Peyer's patch (tissue), 4 donors: ENCODE measurements at regions not wholly inside any gene's neighbourhood (a gene's known extent, or its start where the extent isn't known, plus 50 kb on each side); places are given as distances from the start of the nearest gene placed in this dataset.

ENCODE experiments used
- DNase-seq, 3 donors: peaks; one replicate each; pipeline ENCODE4 v3.0.0-alpha.2; 2017 to 2019
- H3K27ac ChIP-seq, 4 donors: fragments of 200-600 bp; sonication (generic); one replicate each; pipeline ENCODE4 v1.5.1; 2016 to 2019
- H3K27me3 ChIP-seq, 2 donors: fragments of 200-600 bp; sonication (generic); one replicate each; pipeline ENCODE4 v1.5.1; 2019
- H3K36me3 ChIP-seq, 3 donors: fragments of 200-600 bp; sonication (generic); one replicate each; pipeline ENCODE4 v1.5.1; 2016 to 2019
- H3K4me1 ChIP-seq, 4 donors: fragments of 200-600 bp; sonication (generic); one replicate each; pipeline ENCODE4 v1.5.1; 2016 to 2019
- H3K4me3 ChIP-seq, 4 donors: fragments of 200-600 bp; sonication (generic); 1 replicate in 3 of 4; 2 replicates in 1 of 4; pipeline ENCODE4 v1.5.1; 2016 to 2019; ENCODE audit warnings: mild to moderate bottlenecking in 1 of 4
- H3K9me3 ChIP-seq, 4 donors: fragments of 200-600 bp; sonication (generic); one replicate each; pipeline ENCODE4 v1.5.1; 2016 to 2019; ENCODE audit warnings: mild to moderate bottlenecking in 1 of 4
- CTCF ChIP-seq, 6 experiments: fragments of 450-650 bp in 4 of 6; fragments of 200-600 bp in 2 of 6; sonication (generic) in 1 of 6; IDR thresholded peaks; one replicate each; pipeline ENCODE4 v1.5.1; 2017 to 2019; ENCODE audit warnings: antibody characterized with exemption in 6 of 6, mild to moderate bottlenecking in 3 of 6, moderate library complexity in 1 of 6
- POLR2A ChIP-seq, 2 donors: fragments of 450-650 bp; IDR thresholded peaks; one replicate each; pipeline ENCODE4 v1.5.1; 2017; ENCODE audit warnings: antibody characterized with exemption in 2 of 2, mild to moderate bottlenecking in 2 of 2, moderate library complexity in 2 of 2

DNA sequence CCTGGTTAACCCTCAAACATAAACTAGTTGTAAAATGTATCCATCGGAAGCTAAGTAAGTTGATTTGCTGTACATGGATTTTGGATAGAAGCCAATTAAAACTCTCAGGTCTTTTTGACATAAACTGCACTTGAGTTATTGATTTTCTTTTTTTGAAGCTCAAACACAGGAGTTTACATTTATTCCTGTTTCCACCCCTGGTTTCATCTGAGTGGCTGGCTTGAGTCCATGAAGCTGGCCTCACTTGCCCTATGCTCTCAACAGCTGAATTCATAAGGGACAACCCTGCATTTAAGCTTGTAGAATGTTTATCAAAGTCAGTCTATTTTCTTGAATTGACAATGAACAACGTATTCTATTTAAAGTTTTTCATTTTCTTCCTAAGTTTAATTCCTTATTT, 58.1 kb upstream of the PLEKHG1 start:
- Histone ChIP-seq H3K4me3 (no peak overlapping the region), H3K27me3 (no peaks in the 10 kb centered on the region), H3K36me3 (no peaks in the 10 kb centered on the region), H3K27ac (no peak overlapping the region), H3K9me3 (no peaks in the 10 kb centered on the region), H3K4me1 (no peaks in the 10 kb centered on the region)
- no peak for DNase-seq
- no peak for TF ChIP-seq CTCF (IDR thresholded peaks at IDR 0.05)
- no peak for TF ChIP-seq POLR2A (IDR thresholded peaks at IDR 0.05)

GRCh38 chr6:150543178-150543577, 56.5 kb upstream of the PLEKHG1 start:
- Histone ChIP-seq H3K36me3 (no peaks in the 10 kb centered on the region), H3K4me1 (no peaks in the 10 kb centered on the region), H3K9me3 (no peaks in the 10 kb centered on the region), H3K27ac (no peak overlapping the region), H3K27me3 (no peaks in the 10 kb centered on the region), H3K4me3 (no peak overlapping the region)
- no peak for DNase-seq
- TF ChIP-seq POLR2A (IDR thresholded peaks at IDR 0.05) (no peak), CTCF (IDR thresholded peaks at IDR 0.05) (no peak)

GRCh38 chr6:150544793-150545192, 54.9 kb upstream of the PLEKHG1 start:
- Histone ChIP-seq H3K27ac (no peak overlapping the region), H3K4me3 (no peak overlapping the region), H3K27me3 (no peaks in the 10 kb centered on the region), H3K4me1 (no peaks in the 10 kb centered on the region), H3K36me3 (no peaks in the 10 kb centered on the region), H3K9me3 (no peaks in the 10 kb centered on the region)
- no peak for DNase-seq
- TF ChIP-seq CTCF (IDR thresholded peaks at IDR 0.05) (no peak), POLR2A (IDR thresholded peaks at IDR 0.05) (no peak)

- DNase-seq, result no peak
- H3K27me3 ChIP-seq, result no peaks in the 10 kb centered on the region
- no peak overlapping the region for H3K4me3 ChIP-seq
- no peaks in the 10 kb centered on the region for H3K9me3 ChIP-seq
- no peak overlapping the region for H3K27ac ChIP-seq
- TF ChIP-seq CTCF (IDR thresholded peaks at IDR 0.05) (no peak), POLR2A (IDR thresholded peaks at IDR 0.05) (no peak)
- no peaks in the 10 kb centered on the region for H3K4me1 ChIP-seq
- H3K36me3 ChIP-seq, result no peaks in the 10 kb centered on the region
Measured at GRCh38 chr6:150546457-150546856, 53.2 kb upstream of the PLEKHG1 start.

- DNase-seq, result no peak
- H3K27me3 ChIP-seq, result no peaks in the 10 kb centered on the region
- H3K4me3 ChIP-seq, result no peak overlapping the region
- TF ChIP-seq CTCF (IDR thresholded peaks at IDR 0.05) (no peak), POLR2A (IDR thresholded peaks at IDR 0.05) (no peak)
- no peak overlapping the region for H3K27ac ChIP-seq
- no peaks in the 10 kb centered on the region for H3K4me1 ChIP-seq
- H3K9me3 ChIP-seq, result no peaks in the 10 kb centered on the region
- H3K36me3 ChIP-seq, result no peaks in the 10 kb centered on the region
Measured at GRCh38 chr6:150547502-150548222, 52.0 kb upstream of the PLEKHG1 start.

DNA sequence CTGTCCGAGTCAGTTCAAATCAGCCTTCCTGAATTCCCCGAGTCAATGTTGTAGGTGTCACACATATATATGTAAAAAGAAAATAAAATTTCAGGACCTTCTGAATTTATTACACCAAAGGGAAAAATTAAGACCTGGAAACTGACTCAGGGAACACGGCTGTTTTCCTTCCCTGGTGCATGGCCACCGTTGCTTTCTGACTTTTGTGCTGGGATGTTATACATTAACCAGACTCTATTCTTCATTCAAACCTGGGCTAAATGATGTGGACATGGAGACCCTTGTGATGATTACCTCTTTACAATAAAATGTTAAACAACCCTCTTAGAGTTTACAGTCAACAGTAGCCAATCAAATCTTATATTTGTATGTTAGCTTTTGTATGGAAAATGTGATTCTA, 51.4 kb upstream of the PLEKHG1 start:
- Histone ChIP-seq H3K9me3 (no peaks in the 10 kb centered on the region), H3K27ac (no peak overlapping the region), H3K4me3 (no peak overlapping the region), H3K4me1 (no peaks in the 10 kb centered on the region), H3K36me3 (no peaks in the 10 kb centered on the region), H3K27me3 (no peaks in the 10 kb centered on the region)
- no peak for DNase-seq
- no peak for TF ChIP-seq POLR2A (IDR thresholded peaks at IDR 0.05)
- no peak for TF ChIP-seq CTCF (IDR thresholded peaks at IDR 0.05)
